ENCODE measurements at regions not wholly inside any gene's neighbourhood (a gene's known extent, or its start where the extent isn't known, plus 50 kb on each side); places are given as distances from the start of the nearest gene placed in this dataset.

DNA sequence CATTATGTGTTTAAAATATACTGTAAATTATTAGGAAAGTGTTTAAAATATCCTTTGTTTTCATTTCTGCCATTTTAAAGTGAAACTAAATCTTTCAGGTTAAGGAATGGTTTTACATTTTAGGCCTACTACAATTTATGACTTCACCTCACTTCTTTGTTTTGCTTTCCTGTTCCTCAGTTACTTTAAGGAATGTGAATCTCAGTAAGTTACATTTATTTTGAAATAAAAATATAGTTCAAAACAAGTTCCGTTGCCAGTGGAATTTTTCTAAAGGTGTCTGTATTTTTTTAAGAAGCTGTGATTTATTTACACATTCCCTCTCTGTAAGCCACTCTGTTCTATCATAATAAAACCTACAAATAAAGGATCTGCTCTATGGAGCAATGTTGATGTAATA is 630.9 kb upstream of the AGTR1 start:
- H3K4me1 ChIP-seq = no peaks in the 10 kb centered on the region
- H3K9me3 ChIP-seq = no peaks in the 10 kb centered on the region
- FAIRE-seq = no peak
- H3K27ac ChIP-seq = no peak overlapping the region
- TF ChIP-seq CBX8 (IDR thresholded peaks at IDR 0.05) (no peak), SREBF2 (IDR thresholded peaks at IDR 0.05) (no peak), TFCP2L1 (CRISPR knock-in tag; IDR thresholded peaks at IDR 0.05) (no peak), NPAS2 (CRISPR knock-in tag; IDR thresholded peaks at IDR 0.05; ENCODE audit: borderline replicate concordance) (no peak), HDAC2 (IDR thresholded peaks at IDR 0.05) (no peak), SMC3 (IDR thresholded peaks at IDR 0.05) (no peak), RNF2 (IDR thresholded peaks at IDR 0.05; ENCODE audit: borderline replicate concordance, low read depth) (no peak)
- TF ChIP-seq, protein P1, sequence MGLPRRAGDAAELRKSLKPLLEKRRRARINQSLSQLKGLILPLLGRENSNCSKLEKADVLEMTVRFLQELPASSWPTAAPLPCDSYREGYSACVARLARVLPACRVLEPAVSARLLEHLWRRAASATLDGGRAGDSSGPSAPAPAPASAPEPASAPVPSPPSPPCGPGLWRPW (IDR thresholded peaks at IDR 0.05) = no peak
- TF ChIP-seq, protein P2, sequence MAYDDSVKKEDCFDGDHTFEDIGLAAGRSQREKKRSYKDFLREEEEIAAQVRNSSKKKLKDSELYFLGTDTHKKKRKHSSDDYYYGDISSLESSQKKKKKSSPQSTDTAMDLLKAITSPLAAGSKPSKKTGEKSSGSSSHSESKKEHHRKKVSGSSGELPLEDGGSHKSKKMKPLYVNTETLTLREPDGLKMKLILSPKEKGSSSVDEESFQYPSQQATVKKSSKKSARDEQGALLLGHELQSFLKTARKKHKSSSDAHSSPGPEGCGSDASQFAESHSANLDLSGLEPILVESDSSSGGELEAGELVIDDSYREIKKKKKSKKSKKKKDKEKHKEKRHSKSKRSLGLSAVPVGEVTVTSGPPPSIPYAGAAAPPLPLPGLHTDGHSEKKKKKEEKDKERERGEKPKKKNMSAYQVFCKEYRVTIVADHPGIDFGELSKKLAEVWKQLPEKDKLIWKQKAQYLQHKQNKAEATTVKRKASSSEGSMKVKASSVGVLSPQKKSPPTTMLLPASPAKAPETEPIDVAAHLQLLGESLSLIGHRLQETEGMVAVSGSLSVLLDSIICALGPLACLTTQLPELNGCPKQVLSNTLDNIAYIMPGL (CRISPR knock-in tag; IDR thresholded peaks at IDR 0.05; ENCODE audit: borderline replicate concordance) = no peak
- TF ChIP-seq, protein P3, sequence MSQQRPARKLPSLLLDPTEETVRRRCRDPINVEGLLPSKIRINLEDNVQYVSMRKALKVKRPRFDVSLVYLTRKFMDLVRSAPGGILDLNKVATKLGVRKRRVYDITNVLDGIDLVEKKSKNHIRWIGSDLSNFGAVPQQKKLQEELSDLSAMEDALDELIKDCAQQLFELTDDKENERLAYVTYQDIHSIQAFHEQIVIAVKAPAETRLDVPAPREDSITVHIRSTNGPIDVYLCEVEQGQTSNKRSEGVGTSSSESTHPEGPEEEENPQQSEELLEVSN (IDR thresholded peaks at IDR 0.05; ENCODE audit: borderline replicate concordance, low read depth) = no peak
- WGBS (ENCODE audit: missing lambda C conversion rate) = 26% methylated on average over 1 of the region's 1 CpG
- POLR2A ChIA-PET = no interaction called here
- CTCF ChIA-PET = no interaction called here
- no peak for DNase-seq (ENCODE audit: low read depth in 1 of 2, low spot score in 1 of 2)
- no peak for ATAC-seq
- H3K4me2 ChIP-seq = no peak overlapping the region
- H3K4me3 ChIP-seq = no peak overlapping the region

DNA sequence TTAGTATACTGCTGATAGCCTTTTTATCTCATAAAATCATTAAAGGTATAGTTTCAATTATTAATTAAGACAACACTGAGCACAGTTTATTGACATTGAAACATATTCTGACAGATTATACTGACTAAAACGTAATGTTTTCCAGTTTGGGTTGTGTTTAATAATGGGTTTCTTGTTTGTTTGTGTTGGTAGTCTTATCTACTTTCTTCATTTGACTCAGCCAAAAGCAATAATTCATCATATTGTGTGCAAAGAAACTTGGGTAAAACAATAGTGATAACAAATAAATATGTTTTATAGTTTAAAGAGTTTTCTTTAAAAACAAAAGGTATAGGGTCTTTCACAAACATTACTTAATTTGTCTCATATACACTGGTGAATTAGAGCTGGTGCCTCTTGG is 629.2 kb upstream of the AGTR1 start:
- DNase-seq (ENCODE audit: low read depth in 1 of 2, low spot score in 1 of 2) (no peak), FAIRE-seq (no peak)

More for the DNA sequence above, 629.2 kb upstream of the AGTR1 start:
- ChIA-PET POLR2A (no interaction called here), CTCF (no interaction called here)
- no peak for ATAC-seq
- Histone ChIP-seq H3K9me3 (no peaks in the 10 kb centered on the region), H3K4me1 (no peaks in the 10 kb centered on the region), H3K4me2 (no peak overlapping the region), H3K27ac (no peak overlapping the region), H3K4me3 (no peak overlapping the region)
- TF ChIP-seq HOXA7 (CRISPR knock-in tag; IDR thresholded peaks at IDR 0.05) (no peak), JUN (IDR thresholded peaks at IDR 0.05) (no peak), CHD4 (IDR thresholded peaks at IDR 0.05; ENCODE audit: borderline replicate concordance) (no peak), EP300 (IDR thresholded peaks at IDR 0.05) (no peak), POLR2A (IDR thresholded peaks at IDR 0.05; ENCODE audit: low read length) (no peak), CBX2 (IDR thresholded peaks at IDR 0.05; ENCODE audit: borderline replicate concordance, low read depth) (no peak), TP53 (CRISPR knock-in tag; IDR thresholded peaks at IDR 0.05) (no peak), RFX5 (IDR thresholded peaks at IDR 0.05) (no peak), SREBF2 (IDR thresholded peaks at IDR 0.05) (no peak), HOXB5 (CRISPR knock-in tag; IDR thresholded peaks at IDR 0.05) (no peak), RCOR1 (IDR thresholded peaks at IDR 0.05; ENCODE audit: low read depth, low read length) (no peak), ZNF302 (CRISPR knock-in tag; IDR thresholded peaks at IDR 0.05) (no peak), NPAS2 (CRISPR knock-in tag; IDR thresholded peaks at IDR 0.05; ENCODE audit: borderline replicate concordance) (no peak)
- TF ChIP-seq, protein P4, sequence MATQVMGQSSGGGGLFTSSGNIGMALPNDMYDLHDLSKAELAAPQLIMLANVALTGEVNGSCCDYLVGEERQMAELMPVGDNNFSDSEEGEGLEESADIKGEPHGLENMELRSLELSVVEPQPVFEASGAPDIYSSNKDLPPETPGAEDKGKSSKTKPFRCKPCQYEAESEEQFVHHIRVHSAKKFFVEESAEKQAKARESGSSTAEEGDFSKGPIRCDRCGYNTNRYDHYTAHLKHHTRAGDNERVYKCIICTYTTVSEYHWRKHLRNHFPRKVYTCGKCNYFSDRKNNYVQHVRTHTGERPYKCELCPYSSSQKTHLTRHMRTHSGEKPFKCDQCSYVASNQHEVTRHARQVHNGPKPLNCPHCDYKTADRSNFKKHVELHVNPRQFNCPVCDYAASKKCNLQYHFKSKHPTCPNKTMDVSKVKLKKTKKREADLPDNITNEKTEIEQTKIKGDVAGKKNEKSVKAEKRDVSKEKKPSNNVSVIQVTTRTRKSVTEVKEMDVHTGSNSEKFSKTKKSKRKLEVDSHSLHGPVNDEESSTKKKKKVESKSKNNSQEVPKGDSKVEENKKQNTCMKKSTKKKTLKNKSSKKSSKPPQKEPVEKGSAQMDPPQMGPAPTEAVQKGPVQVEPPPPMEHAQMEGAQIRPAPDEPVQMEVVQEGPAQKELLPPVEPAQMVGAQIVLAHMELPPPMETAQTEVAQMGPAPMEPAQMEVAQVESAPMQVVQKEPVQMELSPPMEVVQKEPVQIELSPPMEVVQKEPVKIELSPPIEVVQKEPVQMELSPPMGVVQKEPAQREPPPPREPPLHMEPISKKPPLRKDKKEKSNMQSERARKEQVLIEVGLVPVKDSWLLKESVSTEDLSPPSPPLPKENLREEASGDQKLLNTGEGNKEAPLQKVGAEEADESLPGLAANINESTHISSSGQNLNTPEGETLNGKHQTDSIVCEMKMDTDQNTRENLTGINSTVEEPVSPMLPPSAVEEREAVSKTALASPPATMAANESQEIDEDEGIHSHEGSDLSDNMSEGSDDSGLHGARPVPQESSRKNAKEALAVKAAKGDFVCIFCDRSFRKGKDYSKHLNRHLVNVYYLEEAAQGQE (IDR thresholded peaks at IDR 0.05) = no peak
- TF ChIP-seq, protein P5, sequence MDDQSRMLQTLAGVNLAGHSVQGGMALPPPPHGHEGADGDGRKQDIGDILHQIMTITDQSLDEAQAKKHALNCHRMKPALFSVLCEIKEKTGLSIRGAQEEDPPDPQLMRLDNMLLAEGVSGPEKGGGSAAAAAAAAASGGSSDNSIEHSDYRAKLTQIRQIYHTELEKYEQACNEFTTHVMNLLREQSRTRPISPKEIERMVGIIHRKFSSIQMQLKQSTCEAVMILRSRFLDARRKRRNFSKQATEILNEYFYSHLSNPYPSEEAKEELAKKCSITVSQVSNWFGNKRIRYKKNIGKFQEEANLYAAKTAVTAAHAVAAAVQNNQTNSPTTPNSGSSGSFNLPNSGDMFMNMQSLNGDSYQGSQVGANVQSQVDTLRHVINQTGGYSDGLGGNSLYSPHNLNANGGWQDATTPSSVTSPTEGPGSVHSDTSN (IDR thresholded peaks at IDR 0.05) = no peak
- TF ChIP-seq, protein P6, sequence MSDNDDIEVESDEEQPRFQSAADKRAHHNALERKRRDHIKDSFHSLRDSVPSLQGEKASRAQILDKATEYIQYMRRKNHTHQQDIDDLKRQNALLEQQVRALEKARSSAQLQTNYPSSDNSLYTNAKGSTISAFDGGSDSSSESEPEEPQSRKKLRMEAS (IDR thresholded peaks at IDR 0.05) = no peak
- WGBS (ENCODE audit: missing lambda C conversion rate) = 19% methylated on average over 1 of the region's 1 CpG
